Activated CD4-positive, alpha-beta memory T cell treated with anti-CD3 and anti-CD28 coated beads, Interleukin-2, amount 10 ng/mL, durations not matched to agents 7 days and 5 days (primary cell): ENCODE measurements at regions not wholly inside any gene's neighbourhood (a gene's known extent, or its start where the extent isn't known, plus 50 kb on each side); places are given as distances from the start of the nearest gene placed in this dataset.

Experiments
- CTCF ChIA-PET: fragments of 350-600 bp; sonication (Branson Sonifier 250); formaldehyde crosslinking; loops from one replicate; lab custom pipeline; 2021; ENCODE audit warnings: antibody characterized with exemption, inconsistent platforms; lab: Charles Lee
- POLR2A ChIA-PET: fragments of 350-600 bp; sonication (Branson Sonifier 250); formaldehyde crosslinking; loops from one replicate; lab custom pipeline; 2021; ENCODE audit warnings: antibody characterized with exemption; lab: Charles Lee
- DNase-seq: peaks from one replicate; pipeline ENCODE4 v3.0.0-alpha.2; 2020
- H3K27ac Mint-ChIP-seq: one replicate; pipeline ENCODE4 v1.8.0; 2021; ENCODE audit warnings: mild to moderate bottlenecking, mixed read lengths
- H3K27me3 Mint-ChIP-seq: one replicate; pipeline ENCODE4 v1.8.0; 2021; ENCODE audit warnings: mixed read lengths
- H3K36me3 Mint-ChIP-seq: one replicate; pipeline ENCODE4 v1.8.0; 2021; ENCODE audit warnings: low read depth, mixed read lengths
- H3K4me1 Mint-ChIP-seq: one replicate; pipeline ENCODE4 v1.8.0; 2021; ENCODE audit warnings: mixed read lengths
- H3K4me3 Mint-ChIP-seq: one replicate; pipeline ENCODE4 v1.8.0; 2021; ENCODE audit warnings: mild to moderate bottlenecking, mixed read lengths
- H3K9me3 Mint-ChIP-seq: one replicate; pipeline ENCODE4 v1.8.0; 2021; ENCODE audit warnings: mixed read lengths

DNA sequence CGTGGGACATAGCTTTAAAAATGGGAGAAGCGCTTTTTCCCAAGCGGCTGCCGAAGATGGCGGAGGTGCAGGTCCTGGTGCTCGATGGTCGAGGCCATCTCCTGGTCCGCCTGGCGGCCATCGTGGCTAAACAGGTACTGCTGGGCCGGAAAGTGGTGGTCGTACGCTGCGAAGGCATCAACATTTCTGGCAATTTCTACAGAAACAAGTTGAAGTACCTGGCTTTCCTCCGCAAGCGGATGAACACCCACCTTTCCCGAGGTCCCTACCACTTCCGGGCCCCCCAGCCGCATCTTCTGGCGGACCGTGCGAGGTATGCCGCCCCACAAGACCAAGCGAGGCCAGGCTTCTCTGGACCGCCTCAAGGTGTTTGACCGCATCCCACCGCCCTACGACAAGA lies 245.5 kb downstream of the MRPL39 start:
- H3K9me3 Mint-ChIP-seq: no peaks in the 10 kb centered on the region
- no peak overlapping the region for H3K4me3 Mint-ChIP-seq
- peaks cover 2% of the 10 kb centered on the region for H3K4me1 Mint-ChIP-seq
- DNase-seq: no peak
- ChIA-PET CTCF (no interaction called here), POLR2A (no interaction called here)
- H3K27ac Mint-ChIP-seq: no peak overlapping the region
- H3K27me3 Mint-ChIP-seq: no peaks in the 10 kb centered on the region
- no peaks in the 10 kb centered on the region for H3K36me3 Mint-ChIP-seq

DNA sequence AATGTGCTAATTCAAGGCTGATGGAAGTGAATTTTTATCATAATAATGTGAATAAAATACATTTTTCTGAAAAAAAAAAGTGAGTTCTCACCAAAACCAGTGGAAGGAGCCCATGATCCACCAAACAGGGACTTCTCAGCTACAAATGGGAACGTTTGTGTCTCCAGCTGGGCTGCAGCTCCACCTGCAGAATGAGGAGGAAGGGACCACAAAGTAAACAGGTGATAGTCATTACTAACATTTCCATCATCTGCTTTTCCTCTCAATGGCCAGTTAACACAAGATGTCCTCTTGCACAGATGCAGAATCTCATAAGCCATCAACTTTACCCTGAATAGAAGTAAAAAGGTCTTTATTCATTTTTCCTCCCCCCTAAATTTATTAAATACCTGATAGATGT lies 246.2 kb downstream of the MRPL39 start:
- ChIA-PET POLR2A (no interaction called here), CTCF (no interaction called here)
- peaks cover 3% of the 10 kb centered on the region for H3K27me3 Mint-ChIP-seq
- H3K4me3 Mint-ChIP-seq: no peak overlapping the region
- no peak overlapping the region for H3K27ac Mint-ChIP-seq
- H3K36me3 Mint-ChIP-seq: no peaks in the 10 kb centered on the region
- H3K4me1 Mint-ChIP-seq: peaks cover 2% of the 10 kb centered on the region
- no peak for DNase-seq
- no peaks in the 10 kb centered on the region for H3K9me3 Mint-ChIP-seq

DNA sequence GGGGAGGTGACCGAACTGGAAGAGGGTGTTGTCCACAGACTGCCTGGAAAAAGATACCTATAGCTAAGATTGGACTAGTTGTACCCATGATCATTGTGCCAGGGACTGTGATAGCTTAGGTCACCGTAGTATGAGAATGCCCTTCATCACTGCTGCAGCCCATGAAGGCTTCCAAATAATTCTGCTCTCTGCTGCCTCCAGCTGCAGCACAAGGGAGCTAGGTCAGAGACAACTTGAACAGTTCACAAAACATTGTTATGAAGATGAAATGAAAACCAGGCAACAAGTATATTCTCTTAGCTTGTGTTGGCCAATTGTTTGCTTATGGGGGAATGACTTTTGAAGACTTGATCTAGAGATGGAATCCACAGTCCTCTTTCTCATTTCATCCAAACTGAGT lies 246.7 kb downstream of the MRPL39 start:
- no peak for DNase-seq
- H3K27me3 Mint-ChIP-seq: peaks cover 3% of the 10 kb centered on the region
- H3K36me3 Mint-ChIP-seq: no peaks in the 10 kb centered on the region
- POLR2A ChIA-PET: no interaction called here
- CTCF ChIA-PET: no interaction called here
- H3K27ac Mint-ChIP-seq: no peak overlapping the region
- H3K4me3 Mint-ChIP-seq: no peak overlapping the region
- no peaks in the 10 kb centered on the region for H3K9me3 Mint-ChIP-seq
- H3K4me1 Mint-ChIP-seq: peaks cover 2% of the 10 kb centered on the region

DNA sequence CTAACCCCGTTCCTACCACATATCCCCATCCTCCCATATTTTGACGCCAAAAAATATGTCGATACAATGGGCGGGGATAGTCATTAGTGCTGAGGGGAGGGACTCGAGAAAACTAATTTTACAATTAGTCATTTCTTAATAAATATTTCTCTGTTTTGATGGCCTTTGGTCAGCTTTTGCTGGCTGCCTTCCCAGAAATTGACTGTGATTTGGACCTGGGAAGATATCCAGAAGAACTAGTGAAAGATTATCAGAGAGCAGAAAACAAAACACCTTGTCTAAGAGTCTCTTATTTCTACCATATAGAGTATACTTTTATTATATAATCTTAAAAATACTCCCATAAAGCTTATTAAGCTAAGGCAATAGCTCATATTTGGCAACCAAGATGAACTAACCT lies 247.6 kb downstream of the MRPL39 start:
- POLR2A ChIA-PET: no interaction called here
- no peak overlapping the region for H3K4me3 Mint-ChIP-seq
- H3K36me3 Mint-ChIP-seq: no peaks in the 10 kb centered on the region
- H3K4me1 Mint-ChIP-seq: peaks cover 2% of the 10 kb centered on the region
- H3K27ac Mint-ChIP-seq: no peak overlapping the region
- CTCF ChIA-PET: no interaction called here
- H3K9me3 Mint-ChIP-seq: no peaks in the 10 kb centered on the region
- peaks cover 3% of the 10 kb centered on the region for H3K27me3 Mint-ChIP-seq
- no peak for DNase-seq

DNA sequence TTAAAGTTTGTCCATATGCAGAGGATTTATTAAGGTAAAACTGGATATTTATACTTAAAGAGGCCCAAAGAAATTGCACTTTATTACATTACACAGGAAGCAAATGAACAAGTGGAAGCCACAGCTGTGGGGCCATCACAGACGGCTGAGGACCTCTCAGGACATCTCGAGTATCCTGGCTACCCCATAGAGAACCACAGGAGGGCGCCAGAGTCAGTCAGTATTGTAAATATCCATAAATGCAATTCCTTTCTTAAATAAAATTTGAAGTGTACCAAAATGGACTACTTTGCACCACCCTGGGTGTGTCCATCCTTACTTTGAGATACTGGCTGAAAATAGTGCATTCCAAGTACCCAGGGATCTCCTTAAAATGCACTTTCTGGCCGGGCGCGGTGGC lies 257.2 kb downstream of the MRPL39 start:
- H3K36me3 Mint-ChIP-seq: no peaks in the 10 kb centered on the region
- no peak overlapping the region for H3K4me3 Mint-ChIP-seq
- POLR2A ChIA-PET: no interaction called here
- CTCF ChIA-PET: interaction anchor here (0.9 to 3.3 kb wide), 2 partner anchors 35 to 37 kb away, joined by 3 to 17 read pairs; no protein-coding TSS in a partner anchor
- H3K27me3 Mint-ChIP-seq: peaks cover 14% of the 10 kb centered on the region
- H3K27ac Mint-ChIP-seq: no peak overlapping the region
- peak; percentile 36 for DNase-seq
- no peaks in the 10 kb centered on the region for H3K9me3 Mint-ChIP-seq
- H3K4me1 Mint-ChIP-seq: no peaks in the 10 kb centered on the region

DNA sequence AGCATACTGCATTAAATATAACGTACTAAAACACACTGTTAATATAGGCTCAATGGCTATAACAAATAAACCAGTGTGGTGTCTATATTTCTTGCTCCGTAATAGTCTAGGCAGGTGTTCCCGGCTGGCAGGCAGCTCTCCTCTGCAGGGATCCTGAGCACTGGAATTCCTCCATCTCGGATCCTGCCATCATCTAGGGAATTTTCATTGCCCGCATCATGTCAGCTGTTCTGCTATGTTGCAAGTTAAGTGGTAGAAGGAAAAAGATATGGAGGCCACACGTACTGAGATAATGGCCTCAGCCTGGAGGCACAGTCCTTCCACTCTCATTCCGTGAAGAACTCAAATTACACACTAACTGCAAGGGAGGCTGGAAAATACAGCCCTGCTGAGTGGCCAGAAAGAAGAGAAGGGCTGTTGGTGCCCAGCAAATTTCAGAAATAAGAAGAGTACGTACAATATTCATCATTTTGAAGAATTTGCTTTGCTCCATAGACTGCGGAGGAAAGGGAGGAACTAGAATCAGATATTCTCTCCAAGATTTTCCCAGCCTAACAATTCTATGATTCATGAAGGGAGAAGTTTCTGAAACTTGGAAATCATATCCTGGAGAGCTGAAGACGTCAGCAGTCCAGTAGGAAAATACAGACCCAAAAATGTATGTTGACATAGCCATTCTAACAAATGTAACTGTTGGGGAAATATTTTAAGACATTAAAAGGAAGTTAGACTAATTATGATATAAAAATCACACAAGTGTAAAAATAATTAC lies 263.3 kb downstream of the MRPL39 start:
- H3K4me3 Mint-ChIP-seq: no peak overlapping the region
- CTCF ChIA-PET: interaction anchor here (0.5 kb wide), 1 partner anchor 55 kb away, joined by 3 read pairs; no protein-coding TSS in a partner anchor

DNA sequence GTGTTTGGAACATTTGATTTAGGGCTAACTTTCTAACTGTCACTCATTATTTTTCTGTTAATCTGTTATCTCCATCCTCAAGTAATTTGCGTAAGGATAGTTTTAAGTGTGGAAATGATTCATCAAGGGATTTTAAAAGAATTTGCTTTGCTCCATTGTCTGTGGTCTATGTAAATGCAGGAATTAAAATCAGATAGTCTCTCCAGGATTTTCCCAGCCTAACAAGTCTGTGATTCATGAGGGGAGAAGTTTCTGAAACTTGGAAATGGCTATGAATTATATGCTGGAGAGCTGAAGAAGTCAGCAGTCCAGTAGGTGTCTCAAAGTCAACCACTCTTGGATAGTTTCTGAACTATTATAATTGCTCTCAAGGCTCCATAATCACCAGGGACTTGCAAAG lies 264.5 kb downstream of the MRPL39 start:
- H3K4me3 Mint-ChIP-seq: no peak overlapping the region
- H3K27ac Mint-ChIP-seq: no peak overlapping the region
- H3K27me3 Mint-ChIP-seq: peaks cover 10% of the 10 kb centered on the region
- no peaks in the 10 kb centered on the region for H3K36me3 Mint-ChIP-seq
- no peaks in the 10 kb centered on the region for H3K4me1 Mint-ChIP-seq
- ChIA-PET CTCF (no interaction called here), POLR2A (no interaction called here)
- no peaks in the 10 kb centered on the region for H3K9me3 Mint-ChIP-seq
- no peak for DNase-seq

More for the DNA sequence above, 263.3 kb downstream of the MRPL39 start:
- Mint-ChIP-seq H3K4me1 (no peaks in the 10 kb centered on the region), H3K27me3 (peaks cover 10% of the 10 kb centered on the region), H3K27ac (no peak overlapping the region), H3K9me3 (no peaks in the 10 kb centered on the region), H3K36me3 (no peaks in the 10 kb centered on the region)
- POLR2A ChIA-PET: no interaction called here
- no peak for DNase-seq

DNA sequence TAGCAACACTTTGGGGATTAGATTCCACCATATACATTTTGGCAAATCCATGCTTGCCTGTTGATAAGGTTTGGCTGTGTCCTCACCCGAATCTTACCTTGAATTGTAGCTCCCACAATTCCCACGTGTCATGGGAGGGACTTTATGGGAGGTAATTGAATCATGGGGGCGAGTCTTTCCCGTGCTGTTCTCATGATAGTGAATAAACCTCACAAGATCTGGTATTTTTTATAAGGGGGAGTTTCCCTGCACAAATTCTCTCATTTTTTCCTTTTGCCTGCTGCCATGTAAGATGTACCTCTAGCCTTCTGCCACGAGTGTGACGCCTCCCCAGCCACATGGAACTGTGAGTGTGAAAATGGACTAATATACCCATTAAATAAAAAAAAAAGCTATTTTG lies 265.3 kb downstream of the MRPL39 start:
- no peaks in the 10 kb centered on the region for H3K4me1 Mint-ChIP-seq
- H3K4me3 Mint-ChIP-seq: no peak overlapping the region
- ChIA-PET CTCF (no interaction called here), POLR2A (no interaction called here)
- H3K27ac Mint-ChIP-seq: no peak overlapping the region
- H3K36me3 Mint-ChIP-seq: no peaks in the 10 kb centered on the region
- peaks cover 10% of the 10 kb centered on the region for H3K27me3 Mint-ChIP-seq
- H3K9me3 Mint-ChIP-seq: no peaks in the 10 kb centered on the region
- no peak for DNase-seq

DNA sequence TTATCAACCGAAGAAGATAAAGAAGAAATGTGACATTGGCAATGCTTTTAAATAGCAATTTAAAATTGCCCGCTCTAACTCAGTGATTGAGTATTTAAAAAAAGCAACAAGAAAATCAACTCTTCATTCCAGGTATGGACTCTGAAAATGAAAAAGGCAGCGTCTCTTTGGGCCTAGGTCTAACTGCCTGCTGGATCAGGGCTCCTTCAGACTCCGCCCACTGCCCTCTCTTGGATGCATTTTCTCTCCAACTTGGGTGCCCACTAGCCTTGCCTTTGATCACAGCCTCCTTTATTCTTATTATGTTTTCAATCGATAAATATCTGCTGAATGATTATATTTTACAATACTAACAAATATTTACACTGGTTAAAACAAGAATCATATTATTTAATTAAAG lies 268.9 kb downstream of the MRPL39 start:
- Mint-ChIP-seq H3K36me3 (no peaks in the 10 kb centered on the region), H3K4me3 (no peak overlapping the region), H3K27ac (no peak overlapping the region), H3K9me3 (no peaks in the 10 kb centered on the region), H3K27me3 (peaks cover 3% of the 10 kb centered on the region), H3K4me1 (no peaks in the 10 kb centered on the region)
- ChIA-PET POLR2A (no interaction called here), CTCF (no interaction called here)
- DNase-seq: no peak

DNA sequence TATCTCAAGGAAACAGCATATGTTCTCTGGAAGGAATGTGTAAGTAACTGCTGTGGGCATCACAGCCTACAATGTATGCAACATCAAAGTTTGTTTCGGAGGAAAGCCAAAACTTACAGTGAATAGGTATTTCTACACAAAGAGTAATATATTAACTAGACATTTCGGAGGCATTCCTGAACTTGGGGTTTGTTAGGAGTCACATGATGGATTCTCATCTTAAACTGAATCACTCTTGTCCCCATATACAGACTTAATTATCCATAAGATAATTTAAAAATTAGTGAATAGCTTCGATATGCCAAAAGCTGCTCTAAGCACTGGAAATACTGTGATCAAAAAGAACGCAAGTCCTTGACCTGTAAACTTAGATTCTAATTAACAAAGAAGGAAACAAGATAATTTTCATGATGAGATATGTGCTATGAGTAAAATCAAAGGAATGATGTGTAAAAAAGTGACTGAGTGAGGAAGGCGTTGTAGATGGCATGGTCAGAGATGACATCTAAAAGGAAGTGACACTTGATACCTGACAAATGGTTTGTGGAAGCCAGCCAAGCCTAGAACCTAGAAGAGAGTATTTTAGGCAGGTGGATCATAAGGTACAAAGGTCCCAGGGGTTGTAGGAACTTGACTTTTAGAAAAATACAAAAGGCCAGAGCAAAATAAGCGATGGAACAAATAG lies 273.1 kb downstream of the MRPL39 start:
- no peak for DNase-seq
- Mint-ChIP-seq H3K27me3 (peaks cover 2% of the 10 kb centered on the region), H3K4me3 (no peak overlapping the region), H3K9me3 (no peaks in the 10 kb centered on the region), H3K27ac (no peak overlapping the region), H3K36me3 (no peaks in the 10 kb centered on the region), H3K4me1 (no peaks in the 10 kb centered on the region)
- CTCF ChIA-PET: no interaction called here
- POLR2A ChIA-PET: no interaction called here

DNA sequence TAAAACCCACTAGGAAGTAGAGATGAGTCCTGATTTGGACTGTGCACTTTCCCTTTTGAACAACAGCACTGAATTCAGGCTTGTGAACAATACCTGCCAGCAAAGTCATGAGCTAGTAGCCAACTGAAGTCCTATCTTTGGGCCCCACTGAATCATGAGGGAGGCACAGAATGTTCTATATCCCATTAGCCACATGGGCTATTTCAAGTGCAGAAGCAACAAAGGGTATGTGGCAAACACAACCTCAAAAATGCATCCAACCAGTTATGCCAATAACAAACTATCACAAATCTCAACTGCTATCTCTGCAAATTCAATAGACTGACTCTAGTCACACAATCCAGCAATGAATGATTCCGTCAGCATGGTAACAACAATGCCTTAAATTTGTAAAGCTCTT lies 276.0 kb downstream of the MRPL39 start:
- H3K4me3 Mint-ChIP-seq: no peak overlapping the region

DNA sequence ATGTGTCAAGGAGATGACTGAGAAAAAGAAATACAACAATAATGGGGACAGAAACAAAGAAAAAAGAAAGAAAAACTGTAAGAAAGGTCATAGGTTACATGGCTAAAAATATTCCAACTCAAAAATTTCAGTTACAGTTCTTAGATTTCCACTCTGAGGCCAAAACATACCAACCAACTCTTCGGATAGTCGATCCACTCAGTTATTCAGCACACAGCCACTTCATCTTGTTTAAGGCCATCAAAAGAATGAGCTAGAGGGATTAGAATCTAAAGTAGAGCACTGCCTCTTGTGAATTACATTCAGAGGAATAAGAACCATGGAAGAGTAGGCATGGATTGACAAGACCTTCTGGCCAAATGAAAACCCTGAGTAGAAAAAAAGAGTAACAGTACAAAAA lies 277.0 kb downstream of the MRPL39 start:
- no peak overlapping the region for H3K27ac Mint-ChIP-seq
- H3K4me3 Mint-ChIP-seq: no peak overlapping the region
- H3K27me3 Mint-ChIP-seq: peaks cover 2% of the 10 kb centered on the region
- ChIA-PET CTCF (no interaction called here), POLR2A (no interaction called here)
- H3K4me1 Mint-ChIP-seq: no peaks in the 10 kb centered on the region
- H3K36me3 Mint-ChIP-seq: no peaks in the 10 kb centered on the region
- H3K9me3 Mint-ChIP-seq: no peaks in the 10 kb centered on the region
- no peak for DNase-seq

More for the DNA sequence above, 276.0 kb downstream of the MRPL39 start:
- ChIA-PET POLR2A (no interaction called here), CTCF (no interaction called here)
- Mint-ChIP-seq H3K4me1 (no peaks in the 10 kb centered on the region), H3K9me3 (no peaks in the 10 kb centered on the region), H3K27ac (no peak overlapping the region), H3K36me3 (no peaks in the 10 kb centered on the region), H3K27me3 (peaks cover 2% of the 10 kb centered on the region)
- no peak for DNase-seq

DNA sequence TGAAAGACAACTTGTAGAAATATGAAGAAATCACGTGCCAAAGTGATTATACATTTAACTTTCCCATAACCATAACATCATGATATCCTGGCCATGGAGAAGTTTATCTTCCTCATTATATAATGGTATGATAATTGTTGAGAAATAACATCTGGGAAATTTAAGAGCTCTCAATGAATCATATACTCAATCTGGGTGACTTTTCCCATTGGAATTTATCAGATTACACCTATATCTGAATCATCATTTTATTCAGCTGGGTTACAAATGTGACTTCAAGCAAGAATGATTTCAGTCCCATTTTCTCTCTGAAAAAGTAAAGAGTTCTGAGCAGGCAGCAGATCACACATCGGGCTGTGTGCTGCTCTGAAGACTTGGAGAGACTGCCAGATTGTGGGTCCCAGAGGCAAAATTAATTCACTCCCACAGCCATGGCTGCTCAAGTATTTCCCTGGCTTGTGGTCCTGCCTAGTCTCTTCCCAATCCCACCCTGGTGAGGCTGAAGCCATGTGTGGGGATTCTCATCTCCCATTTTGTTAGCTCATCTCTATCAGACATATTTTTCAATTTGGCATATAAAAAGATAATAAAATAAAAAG lies 278.0 kb downstream of the MRPL39 start:
- DNase-seq: no peak
- ChIA-PET POLR2A (no interaction called here), CTCF (no interaction called here)
- Mint-ChIP-seq H3K9me3 (no peaks in the 10 kb centered on the region), H3K4me1 (no peaks in the 10 kb centered on the region), H3K27me3 (peaks cover 2% of the 10 kb centered on the region), H3K36me3 (no peaks in the 10 kb centered on the region), H3K27ac (no peak overlapping the region), H3K4me3 (no peak overlapping the region)
